ENCODE measurements at regions not wholly inside any gene's neighbourhood (a gene's known extent, or its start where the extent isn't known, plus 50 kb on each side); places are given as distances from the start of the nearest gene placed in this dataset.

DNA sequence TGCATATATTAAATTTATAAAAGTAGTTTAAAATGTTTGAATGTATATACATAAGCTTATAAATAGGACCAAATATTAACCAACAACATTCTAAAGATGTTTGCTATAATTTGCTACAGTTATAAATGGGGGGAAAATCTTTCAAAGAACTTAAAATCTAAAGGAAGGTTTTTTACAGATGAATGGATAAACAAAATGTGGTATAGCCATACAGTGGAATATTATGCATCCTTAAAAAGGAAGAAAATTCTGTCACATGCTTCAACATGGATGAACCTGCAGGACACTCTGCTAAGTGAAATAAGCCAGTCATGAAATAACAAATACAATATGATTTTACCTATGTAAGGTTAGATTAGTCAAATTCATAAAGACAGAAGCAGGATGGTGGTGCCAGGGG lies 75.8 kb downstream of the TMEM17 start:
- Histone ChIP-seq H2AK5ac (ENCODE audit: low read length) (no peak overlapping the region), H4K12ac (ENCODE audit: low read depth, low read length) (no peak overlapping the region)

DNA sequence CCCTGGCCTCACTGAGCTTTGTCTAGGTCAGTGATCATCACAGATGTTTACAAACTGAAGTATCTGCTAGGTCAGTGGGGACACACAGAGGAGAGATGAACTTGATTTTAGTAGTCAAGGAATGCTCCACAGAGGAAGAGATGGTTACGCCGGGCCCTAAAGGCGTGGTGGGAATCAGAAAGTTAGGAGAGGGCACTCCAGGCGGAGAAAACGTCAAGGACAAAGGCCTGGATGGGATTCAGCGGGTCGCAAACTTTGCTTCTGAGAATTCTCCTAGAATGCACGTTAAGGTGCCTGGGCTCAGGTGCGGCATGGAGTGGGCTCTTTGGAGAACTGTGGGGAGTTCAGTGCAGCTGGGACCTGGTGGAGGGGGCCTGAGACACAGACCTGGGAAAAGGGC lies 78.8 kb downstream of the TMEM17 start:
- WGBS (ENCODE audit: extremely low coverage, insufficient coverage, insufficient read length), result no CpG with 5 or more reads among the region's 9 CpGs
- H3K14ac ChIP-seq (ENCODE audit: low read length), result no peak overlapping the region

More for the DNA sequence above, 75.8 kb downstream of the TMEM17 start:
- no peak overlapping the region for H3K27ac ChIP-seq (ENCODE audit: low read depth, low read length)
- H3K36me3 ChIP-seq (ENCODE audit: control insufficient read depth in 1 of 2, insufficient read depth in 2 of 2, low read length in 2 of 2), result no peaks in the 10 kb centered on the region
- H3K4me3 ChIP-seq (ENCODE audit: low read depth, low read length), result no peak overlapping the region
- no peak overlapping the region for H3K14ac ChIP-seq (ENCODE audit: low read length)
- H3K27me3 ChIP-seq (ENCODE audit: insufficient read depth, low read length), result no peaks in the 10 kb centered on the region
- no peak overlapping the region for H4K91ac ChIP-seq (ENCODE audit: low read depth, low read length)
- no peaks in the 10 kb centered on the region for H3K4me1 ChIP-seq (ENCODE audit: control insufficient read depth in 1 of 2, insufficient read depth in 2 of 2, low read length in 2 of 2)
- H2BK120ac ChIP-seq (ENCODE audit: insufficient read depth, low read length, poor library complexity), result no peak overlapping the region
- no peak for DNase-seq
- H3K18ac ChIP-seq (ENCODE audit: low read length), result no peak overlapping the region
- H2BK5ac ChIP-seq (ENCODE audit: low read depth, low read length, poor library complexity), result no peak overlapping the region
- no peak overlapping the region for H2BK12ac ChIP-seq (ENCODE audit: low read length)
- H3K4ac ChIP-seq (ENCODE audit: low read depth, low read length), result no peak overlapping the region
- H3K23ac ChIP-seq (ENCODE audit: low read length), result no peak overlapping the region
- no peaks in the 10 kb centered on the region for H3K79me1 ChIP-seq (ENCODE audit: low read length)
- H3K9me3 ChIP-seq (ENCODE audit: insufficient read depth, low read depth, low read length), result peaks cover 3% of the 10 kb centered on the region
- no peaks in the 10 kb centered on the region for H3K79me2 ChIP-seq (ENCODE audit: control insufficient read depth, insufficient read depth, low read length, poor library complexity)
- H4K8ac ChIP-seq (ENCODE audit: low read depth, low read length), result no peak overlapping the region
- H3K4me2 ChIP-seq (ENCODE audit: low read length), result no peak overlapping the region
- no peak overlapping the region for H2AFZ ChIP-seq (ENCODE audit: insufficient read depth, low read length, poor library complexity)
- H3K9ac ChIP-seq (ENCODE audit: low read length), result no peak overlapping the region

DNA sequence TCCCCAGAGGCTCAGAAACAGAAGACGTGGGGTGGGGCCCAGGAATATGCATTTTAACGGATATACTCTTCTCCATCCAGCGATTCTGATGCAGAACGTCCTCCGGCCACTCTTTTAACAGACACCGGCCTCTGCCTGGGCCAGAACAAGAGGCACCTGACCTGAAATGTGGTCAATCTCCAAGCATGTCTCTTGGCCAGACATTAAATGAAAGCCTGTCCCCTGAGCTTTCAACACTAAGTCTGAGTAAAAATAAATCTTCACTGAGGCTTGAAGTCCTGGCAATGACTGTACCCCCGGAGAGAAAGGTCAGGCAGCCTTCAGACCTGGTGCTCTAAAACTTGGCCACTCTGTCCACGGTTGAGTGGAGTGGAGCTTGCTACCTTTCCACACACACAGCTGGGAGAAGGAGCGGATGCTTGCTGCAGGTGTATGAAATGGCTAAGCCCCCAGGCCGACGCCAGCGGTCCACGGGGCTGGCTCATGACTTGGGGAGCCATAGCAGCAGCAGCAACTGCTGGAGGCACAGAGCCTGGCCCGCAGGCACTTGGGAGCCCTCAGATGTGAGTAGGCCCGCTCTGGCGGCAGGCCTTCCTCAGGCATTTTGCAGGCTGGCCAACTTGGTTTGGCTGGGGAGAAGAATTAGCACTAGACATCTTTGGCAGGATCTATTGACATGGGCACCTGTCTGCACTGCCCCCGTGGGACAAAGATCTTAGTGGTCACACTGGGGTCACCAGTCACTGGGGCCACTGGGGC lies 79.7 kb downstream of the TMEM17 start:
- H3K18ac ChIP-seq (ENCODE audit: low read length), result no peak overlapping the region
- H2BK120ac ChIP-seq (ENCODE audit: insufficient read depth, low read length, poor library complexity), result no peak overlapping the region
- no CpG with 5 or more reads among the region's 17 CpGs for WGBS (ENCODE audit: extremely low coverage, insufficient coverage, insufficient read length)
- no peak overlapping the region for H3K23ac ChIP-seq (ENCODE audit: low read length)
- DNase-seq, result no peak
- H2AK5ac ChIP-seq (ENCODE audit: low read length), result no peak overlapping the region
- H3K9ac ChIP-seq (ENCODE audit: low read length), result no peak overlapping the region
- H2BK5ac ChIP-seq (ENCODE audit: low read depth, low read length, poor library complexity), result no peak overlapping the region
- no peaks in the 10 kb centered on the region for H3K79me1 ChIP-seq (ENCODE audit: low read length)
- H2BK12ac ChIP-seq (ENCODE audit: low read length), result no peak overlapping the region
- no peak overlapping the region for H3K4me3 ChIP-seq (ENCODE audit: low read depth, low read length)
- H3K36me3 ChIP-seq (ENCODE audit: control insufficient read depth in 1 of 2, insufficient read depth in 2 of 2, low read length in 2 of 2), result no peaks in the 10 kb centered on the region
- H2AFZ ChIP-seq (ENCODE audit: insufficient read depth, low read length, poor library complexity), result no peak overlapping the region
- no peak overlapping the region for H4K8ac ChIP-seq (ENCODE audit: low read depth, low read length)
- H3K14ac ChIP-seq (ENCODE audit: low read length), result no peak overlapping the region
- H3K4me2 ChIP-seq (ENCODE audit: low read length), result no peak overlapping the region
- no peak overlapping the region for H3K27ac ChIP-seq (ENCODE audit: low read depth, low read length)
- no peak overlapping the region for H3K4ac ChIP-seq (ENCODE audit: low read depth, low read length)
- H4K12ac ChIP-seq (ENCODE audit: low read depth, low read length), result no peak overlapping the region
- no peaks in the 10 kb centered on the region for H3K79me2 ChIP-seq (ENCODE audit: control insufficient read depth, insufficient read depth, low read length, poor library complexity)
- H3K27me3 ChIP-seq (ENCODE audit: insufficient read depth, low read length), result no peaks in the 10 kb centered on the region
- peaks cover 2% of the 10 kb centered on the region for H3K9me3 ChIP-seq (ENCODE audit: insufficient read depth, low read depth, low read length)
- no peaks in the 10 kb centered on the region for H3K4me1 ChIP-seq (ENCODE audit: control insufficient read depth in 1 of 2, insufficient read depth in 2 of 2, low read length in 2 of 2)
- no peak overlapping the region for H4K91ac ChIP-seq (ENCODE audit: low read depth, low read length)

More for the DNA sequence above, 78.8 kb downstream of the TMEM17 start:
- no peak for DNase-seq
- Histone ChIP-seq H2BK120ac (ENCODE audit: insufficient read depth, low read length, poor library complexity) (no peak overlapping the region), H2BK5ac (ENCODE audit: low read depth, low read length, poor library complexity) (no peak overlapping the region), H2BK12ac (ENCODE audit: low read length) (no peak overlapping the region), H2AK5ac (ENCODE audit: low read length) (no peak overlapping the region), H3K79me2 (ENCODE audit: control insufficient read depth, insufficient read depth, low read length, poor library complexity) (no peaks in the 10 kb centered on the region), H3K4me2 (ENCODE audit: low read length) (no peak overlapping the region), H3K27me3 (ENCODE audit: insufficient read depth, low read length) (no peaks in the 10 kb centered on the region), H3K4me1 (ENCODE audit: control insufficient read depth in 1 of 2, insufficient read depth in 2 of 2, low read length in 2 of 2) (no peaks in the 10 kb centered on the region), H2AFZ (ENCODE audit: insufficient read depth, low read length, poor library complexity) (no peak overlapping the region), H3K4ac (ENCODE audit: low read depth, low read length) (no peak overlapping the region), H4K8ac (ENCODE audit: low read depth, low read length) (no peak overlapping the region), H3K79me1 (ENCODE audit: low read length) (no peaks in the 10 kb centered on the region), H4K12ac (ENCODE audit: low read depth, low read length) (no peak overlapping the region), H4K91ac (ENCODE audit: low read depth, low read length) (no peak overlapping the region), H3K18ac (ENCODE audit: low read length) (no peak overlapping the region), H3K9me3 (ENCODE audit: insufficient read depth, low read depth, low read length) (peaks cover 2% of the 10 kb centered on the region), H3K9ac (ENCODE audit: low read length) (no peak overlapping the region), H3K4me3 (ENCODE audit: low read depth, low read length) (no peak overlapping the region), H3K27ac (ENCODE audit: low read depth, low read length) (no peak overlapping the region), H3K36me3 (ENCODE audit: control insufficient read depth in 1 of 2, insufficient read depth in 2 of 2, low read length in 2 of 2) (no peaks in the 10 kb centered on the region), H3K23ac (ENCODE audit: low read length) (no peak overlapping the region)

DNA sequence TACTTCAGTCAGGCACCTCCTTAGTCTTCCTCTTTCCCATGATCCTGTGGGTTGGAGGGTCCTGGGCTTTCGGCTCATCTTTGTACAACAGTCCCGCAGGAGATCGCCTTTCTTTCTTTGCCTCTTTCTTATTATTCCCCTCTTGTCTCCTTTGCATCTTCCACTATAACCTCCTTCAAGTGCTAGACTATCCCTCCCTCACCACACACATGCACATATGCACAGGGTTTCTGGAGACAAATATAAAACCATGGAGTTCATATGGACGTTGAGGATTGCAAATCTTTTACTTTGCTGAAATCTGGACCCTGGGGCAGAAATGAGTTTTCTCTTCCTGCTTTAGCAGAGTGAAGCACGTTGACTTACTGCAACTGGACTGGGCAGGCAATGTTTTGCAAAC lies 80.3 kb downstream of the TMEM17 start:
- no CpG with 5 or more reads among the region's 5 CpGs for WGBS (ENCODE audit: extremely low coverage, insufficient coverage, insufficient read length)
- no peak for DNase-seq
- H2AFZ ChIP-seq (ENCODE audit: insufficient read depth, low read length, poor library complexity), result no peak overlapping the region

More for the DNA sequence above, 80.3 kb downstream of the TMEM17 start:
- Histone ChIP-seq H3K9ac (ENCODE audit: low read length) (no peak overlapping the region), H4K12ac (ENCODE audit: low read depth, low read length) (no peak overlapping the region), H3K23ac (ENCODE audit: low read length) (no peak overlapping the region), H3K79me2 (ENCODE audit: control insufficient read depth, insufficient read depth, low read length, poor library complexity) (no peaks in the 10 kb centered on the region), H2BK5ac (ENCODE audit: low read depth, low read length, poor library complexity) (no peak overlapping the region), H3K14ac (ENCODE audit: low read length) (no peak overlapping the region), H3K4me3 (ENCODE audit: low read depth, low read length) (no peak overlapping the region), H2BK120ac (ENCODE audit: insufficient read depth, low read length, poor library complexity) (no peak overlapping the region), H3K4me1 (ENCODE audit: control insufficient read depth in 1 of 2, insufficient read depth in 2 of 2, low read length in 2 of 2) (no peaks in the 10 kb centered on the region), H3K27me3 (ENCODE audit: insufficient read depth, low read length) (no peaks in the 10 kb centered on the region), H4K8ac (ENCODE audit: low read depth, low read length) (no peak overlapping the region), H3K4ac (ENCODE audit: low read depth, low read length) (no peak overlapping the region), H3K27ac (ENCODE audit: low read depth, low read length) (no peak overlapping the region), H3K79me1 (ENCODE audit: low read length) (no peaks in the 10 kb centered on the region), H3K4me2 (ENCODE audit: low read length) (no peak overlapping the region), H2AK5ac (ENCODE audit: low read length) (no peak overlapping the region), H4K91ac (ENCODE audit: low read depth, low read length) (no peak overlapping the region), H3K18ac (ENCODE audit: low read length) (no peak overlapping the region), H3K36me3 (ENCODE audit: control insufficient read depth in 1 of 2, insufficient read depth in 2 of 2, low read length in 2 of 2) (no peaks in the 10 kb centered on the region), H2BK12ac (ENCODE audit: low read length) (no peak overlapping the region), H3K9me3 (ENCODE audit: insufficient read depth, low read depth, low read length) (peaks cover 2% of the 10 kb centered on the region)

All from trophoblast cell (in vitro differentiated cells and primary cell).